ENCODE measurements at regions not wholly inside any gene's neighbourhood (a gene's known extent, or its start where the extent isn't known, plus 50 kb on each side); places are given as distances from the start of the nearest gene placed in this dataset.
"Not testable (repeated sequence)": the region's sequence is repeated elsewhere in the genome, so short reads cannot be mapped to it uniquely, and the experiment has no call there.

GRCh38 chr3:88462230-88462629 is 312.5 kb downstream of the C3orf38 start:
- Mint-ChIP-seq H3K27me3 (no peaks in the 10 kb centered on the region), H3K9me3 (ENCODE audit: low read depth) (peaks cover 5% of the 10 kb centered on the region), H3K36me3 (no peaks in the 10 kb centered on the region), H3K4me3 (no peak overlapping the region), H3K4me1 (no peaks in the 10 kb centered on the region), H3K27ac (no peak overlapping the region)
- ATAC-seq (no peak), DNase-seq (no peak)
- CTCF ChIA-PET: no interaction called here

GRCh38 chr3:88467191-88467590 is 317.4 kb downstream of the C3orf38 start:
- CTCF ChIA-PET: no interaction called here
- Mint-ChIP-seq H3K9me3 (ENCODE audit: low read depth) (peaks cover 6% of the 10 kb centered on the region), H3K27me3 (no peaks in the 10 kb centered on the region), H3K4me3 (no peak overlapping the region), H3K27ac (no peak overlapping the region), H3K4me1 (no peaks in the 10 kb centered on the region), H3K36me3 (no peaks in the 10 kb centered on the region)
- DNase-seq (no peak), ATAC-seq (no peak)

- H3K27ac Mint-ChIP-seq: no peak overlapping the region
- H3K4me3 Mint-ChIP-seq: no peak overlapping the region
- H3K4me1 Mint-ChIP-seq: no peaks in the 10 kb centered on the region
- ATAC-seq: no peak
- CTCF ChIA-PET: no interaction called here
- H3K9me3 Mint-ChIP-seq (ENCODE audit: low read depth): peaks cover 6% of the 10 kb centered on the region
- no peaks in the 10 kb centered on the region for H3K27me3 Mint-ChIP-seq
- DNase-seq: no peak
- no peaks in the 10 kb centered on the region for H3K36me3 Mint-ChIP-seq
Observed at GRCh38 chr3:88469216-88469615, 319.5 kb downstream of the C3orf38 start.

GRCh38 chr3:88478460-88478859 is 328.7 kb downstream of the C3orf38 start:
- H3K27me3 Mint-ChIP-seq: no peaks in the 10 kb centered on the region
- CTCF ChIA-PET: no interaction called here
- no peak overlapping the region for H3K4me3 Mint-ChIP-seq
- no peak overlapping the region for H3K27ac Mint-ChIP-seq
- DNase-seq: no peak
- no peak for ATAC-seq
- peaks cover 4% of the 10 kb centered on the region for H3K9me3 Mint-ChIP-seq (ENCODE audit: low read depth)
- no peaks in the 10 kb centered on the region for H3K4me1 Mint-ChIP-seq
- no peaks in the 10 kb centered on the region for H3K36me3 Mint-ChIP-seq

GRCh38 chr3:88480822-88481221 is 331.1 kb downstream of the C3orf38 start:
- Mint-ChIP-seq H3K27ac (no peak overlapping the region), H3K4me3 (no peak overlapping the region), H3K27me3 (no peaks in the 10 kb centered on the region), H3K36me3 (no peaks in the 10 kb centered on the region), H3K4me1 (no peaks in the 10 kb centered on the region), H3K9me3 (ENCODE audit: low read depth) (peaks cover 4% of the 10 kb centered on the region)
- DNase-seq: no peak
- CTCF ChIA-PET: no interaction called here
- no peak for ATAC-seq

GRCh38 chr3:88485001-88485400 is 335.2 kb downstream of the C3orf38 start:
- H3K4me1 Mint-ChIP-seq: no peaks in the 10 kb centered on the region
- no peak overlapping the region for H3K4me3 Mint-ChIP-seq
- ATAC-seq (no peak), DNase-seq (no peak)
- no peaks in the 10 kb centered on the region for H3K9me3 Mint-ChIP-seq (ENCODE audit: low read depth)
- CTCF ChIA-PET: no interaction called here
- no peak overlapping the region for H3K27ac Mint-ChIP-seq
- no peaks in the 10 kb centered on the region for H3K27me3 Mint-ChIP-seq
- no peaks in the 10 kb centered on the region for H3K36me3 Mint-ChIP-seq

DNA sequence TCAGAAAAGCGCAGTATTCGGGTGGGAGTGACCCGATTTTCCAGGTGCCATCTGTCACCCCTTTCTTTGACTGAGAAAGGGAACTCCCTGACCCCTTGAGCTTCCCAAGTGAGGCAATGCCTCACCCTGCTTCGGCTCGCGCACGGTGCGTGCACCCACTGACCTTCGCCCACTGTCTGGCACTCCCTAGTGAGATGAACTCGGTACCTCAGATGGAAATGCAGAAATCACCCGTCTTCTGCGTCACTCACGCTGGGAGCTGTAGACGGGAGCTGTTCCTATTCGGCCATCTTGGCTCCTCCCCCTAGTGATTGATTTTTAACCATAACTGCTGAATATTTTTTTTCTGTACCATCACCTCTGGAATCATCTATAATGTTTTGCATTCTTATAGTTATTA is 359.1 kb downstream of the C3orf38 start:
- H3K4me1 Mint-ChIP-seq, DNase-seq, H3K27ac Mint-ChIP-seq, H3K27me3 Mint-ChIP-seq, H3K36me3 Mint-ChIP-seq, ATAC-seq, H3K4me3 Mint-ChIP-seq, CTCF ChIA-PET: not testable (repeated sequence)
- peaks cover 16% of the 10 kb centered on the region for H3K9me3 Mint-ChIP-seq (ENCODE audit: low read depth)

- H3K27ac Mint-ChIP-seq: no peak overlapping the region
- peaks cover 16% of the 10 kb centered on the region for H3K9me3 Mint-ChIP-seq (ENCODE audit: low read depth)
- CTCF ChIA-PET: no interaction called here
- ATAC-seq (no peak), DNase-seq (no peak)
- no peak overlapping the region for H3K4me3 Mint-ChIP-seq
- H3K4me1 Mint-ChIP-seq: no peaks in the 10 kb centered on the region
- H3K36me3 Mint-ChIP-seq: no peaks in the 10 kb centered on the region
- H3K27me3 Mint-ChIP-seq: no peaks in the 10 kb centered on the region
Observed at GRCh38 chr3:88509582-88509981, 359.8 kb downstream of the C3orf38 start.

GRCh38 chr3:88528494-88528893 is 378.7 kb downstream of the C3orf38 start:
- CTCF ChIA-PET: no interaction called here
- no peaks in the 10 kb centered on the region for H3K36me3 Mint-ChIP-seq
- H3K4me1 Mint-ChIP-seq: no peaks in the 10 kb centered on the region
- H3K9me3 Mint-ChIP-seq (ENCODE audit: low read depth): peaks cover 4% of the 10 kb centered on the region
- ATAC-seq (no peak), DNase-seq (no peak)
- no peak overlapping the region for H3K4me3 Mint-ChIP-seq
- no peaks in the 10 kb centered on the region for H3K27me3 Mint-ChIP-seq
- H3K27ac Mint-ChIP-seq: no peak overlapping the region

- Mint-ChIP-seq H3K4me3 (no peak overlapping the region), H3K27ac (no peak overlapping the region), H3K9me3 (ENCODE audit: low read depth) (no peaks in the 10 kb centered on the region), H3K36me3 (no peaks in the 10 kb centered on the region), H3K27me3 (no peaks in the 10 kb centered on the region), H3K4me1 (no peaks in the 10 kb centered on the region)
- ATAC-seq (no peak), DNase-seq (no peak)
- CTCF ChIA-PET: no interaction called here
Observed at GRCh38 chr3:88534534-88534933, 384.8 kb downstream of the C3orf38 start.

DNA sequence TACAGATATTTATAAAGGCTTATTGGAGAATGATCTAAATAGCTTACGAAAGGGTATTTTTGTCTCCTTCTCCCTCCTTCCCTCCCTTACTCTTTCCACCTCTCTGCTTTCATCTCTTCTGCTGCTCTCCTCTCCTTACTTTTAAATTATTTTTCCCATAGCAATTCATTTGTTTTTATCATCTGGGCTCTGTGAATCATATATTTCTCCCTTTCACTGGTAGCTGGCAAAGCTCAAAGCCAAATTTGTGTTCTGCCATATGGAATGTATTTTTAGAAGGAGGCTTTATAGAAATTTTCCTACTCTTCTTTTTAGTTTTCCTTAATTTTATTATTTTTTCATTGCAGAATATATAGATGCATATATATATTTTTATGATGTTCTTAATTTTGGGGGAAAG is 385.8 kb downstream of the C3orf38 start:
- CTCF ChIA-PET: interaction anchor here (0.5 kb wide), 1 partner anchor 13 kb away, joined by 4 read pairs; no protein-coding TSS in a partner anchor
- Mint-ChIP-seq H3K4me3 (no peak overlapping the region), H3K36me3 (no peaks in the 10 kb centered on the region), H3K27me3 (no peaks in the 10 kb centered on the region), H3K9me3 (ENCODE audit: low read depth) (no peaks in the 10 kb centered on the region), H3K4me1 (no peaks in the 10 kb centered on the region), H3K27ac (no peak overlapping the region)
- DNase-seq (no peak), ATAC-seq (no peak)

- DNase-seq (no peak), ATAC-seq (no peak)
- Mint-ChIP-seq H3K27me3 (no peaks in the 10 kb centered on the region), H3K4me3 (no peak overlapping the region), H3K4me1 (no peaks in the 10 kb centered on the region), H3K27ac (no peak overlapping the region), H3K9me3 (ENCODE audit: low read depth) (peaks cover 11% of the 10 kb centered on the region), H3K36me3 (peaks cover 1% of the 10 kb centered on the region)
- CTCF ChIA-PET: no interaction called here
Observed at GRCh38 chr3:88542916-88543315, 393.2 kb downstream of the C3orf38 start.

GRCh38 chr3:88572450-88572849 is 422.7 kb downstream of the C3orf38 start:
- Mint-ChIP-seq H3K9me3 (ENCODE audit: low read depth) (peaks cover 7% of the 10 kb centered on the region), H3K27me3 (no peaks in the 10 kb centered on the region), H3K4me3 (no peak overlapping the region), H3K4me1 (no peaks in the 10 kb centered on the region), H3K27ac (no peak overlapping the region), H3K36me3 (no peaks in the 10 kb centered on the region)
- DNase-seq: no peak
- CTCF ChIA-PET: no interaction called here
- no peak for ATAC-seq

- Mint-ChIP-seq H3K4me3 (no peak overlapping the region), H3K4me1 (no peaks in the 10 kb centered on the region), H3K27ac (no peak overlapping the region), H3K27me3 (no peaks in the 10 kb centered on the region), H3K9me3 (ENCODE audit: low read depth) (peaks cover 5% of the 10 kb centered on the region), H3K36me3 (no peaks in the 10 kb centered on the region)
- DNase-seq (no peak), ATAC-seq (no peak)
- CTCF ChIA-PET: no interaction called here
Observed at GRCh38 chr3:88573472-88573871, 423.7 kb downstream of the C3orf38 start.

DNA sequence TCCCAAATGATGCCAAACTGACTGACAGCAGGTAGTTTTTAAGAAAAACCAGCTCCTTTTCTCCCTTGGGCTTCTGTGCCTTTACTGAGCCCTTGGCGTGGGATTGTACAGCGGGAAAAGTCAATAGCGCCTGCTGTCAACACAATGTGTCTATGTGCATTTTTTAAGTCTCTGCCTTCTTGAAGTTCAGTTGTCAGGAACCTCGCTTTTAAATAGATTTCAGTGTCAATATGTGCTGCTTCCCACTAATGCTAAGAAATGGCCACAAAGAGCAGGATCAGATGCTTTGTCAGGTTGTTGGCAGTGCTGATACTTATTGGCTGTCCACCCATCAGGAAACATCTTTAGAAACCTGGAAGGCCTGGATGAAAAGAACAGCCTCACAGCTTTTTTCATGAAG is 424.4 kb downstream of the C3orf38 start:
- no peak for ATAC-seq
- H3K4me3 Mint-ChIP-seq: no peak overlapping the region
- CTCF ChIA-PET: no interaction called here
- H3K4me1 Mint-ChIP-seq: no peaks in the 10 kb centered on the region
- no peak for DNase-seq
- H3K27me3 Mint-ChIP-seq: no peaks in the 10 kb centered on the region
- no peaks in the 10 kb centered on the region for H3K36me3 Mint-ChIP-seq
- no peak overlapping the region for H3K27ac Mint-ChIP-seq
- H3K9me3 Mint-ChIP-seq (ENCODE audit: low read depth): peaks cover 5% of the 10 kb centered on the region

Data from activated CD8-positive, alpha-beta memory T cell treated with anti-CD3 and anti-CD28 coated beads, Interleukin-2, amount 10 ng/mL, durations not matched to agents 7 days and 5 days (primary cell).